Upper lobe of left lung (tissue), 6 donors: ENCODE measurements at regions not wholly inside any gene's neighbourhood (a gene's known extent, or its start where the extent isn't known, plus 50 kb on each side); places are given as distances from the start of the nearest gene placed in this dataset.

ENCODE experiments used
- ATAC-seq, 2 donors: fragments of 200-7000 bp; cut with Tn5 transposase; one replicate each; pipeline ENCODE4 v1.9.1; 2022; ENCODE audit warnings: mild to moderate bottlenecking in 2 of 2, moderate library complexity in 2 of 2; ENCODE audit not compliant: low FRiP score in 2 of 2
- DNase-seq, 2 donors: peaks; one replicate each; pipeline ENCODE4 v3.0.0-alpha.2; 2019 to 2020
- H3K27ac ChIP-seq, 4 donors: fragments of 200-600 bp; sonication (generic); one replicate each; pipeline ENCODE4 v1.5.1; 2016 to 2019
- H3K27me3 ChIP-seq, 4 donors: fragments of 200-600 bp; sonication (generic); one replicate each; pipeline ENCODE4 v1.5.1; 2017 to 2019
- H3K36me3 ChIP-seq, 4 donors: fragments of 200-600 bp; sonication (generic); one replicate each; pipeline ENCODE4 v1.5.1; 2016 to 2019
- H3K4me1 ChIP-seq, 4 donors: fragments of 200-600 bp; sonication (generic); one replicate each; pipeline ENCODE4 v1.5.1; 2018 to 2019
- H3K4me3 ChIP-seq, 4 donors: fragments of 200-600 bp; sonication (generic); one replicate each; pipeline ENCODE4 v1.5.1; 2017 to 2019; ENCODE audit warnings: mild to moderate bottlenecking in 2 of 4, moderate library complexity in 1 of 4
- H3K9me3 ChIP-seq, 4 donors: fragments of 200-600 bp; sonication (generic); one replicate each; pipeline ENCODE4 v1.5.1; 2018 to 2019
- EP300 ChIP-seq, 4 donors: sonication (generic); formaldehyde crosslinking; IDR thresholded peaks; one replicate each; pipeline ENCODE4 v1.5.1; 2017; ENCODE audit warnings: antibody characterized with exemption in 4 of 4, control low read depth in 2 of 4
- POLR2A ChIP-seq, 4 donors: fragments of 450-650 bp; IDR thresholded peaks; one replicate each; pipeline ENCODE4 v1.5.1; 2016 to 2017; ENCODE audit warnings: antibody characterized with exemption in 4 of 4, mild to moderate bottlenecking in 2 of 4
- POLR2AphosphoS5 ChIP-seq, 2 donors: sonication (generic); formaldehyde crosslinking; IDR thresholded peaks; one replicate each; pipeline ENCODE4 v1.5.1; 2017; ENCODE audit warnings: antibody characterized with exemption in 2 of 2
- WGBS, 2 donors: methylation state at CpG; one replicate each; pipeline ENCODE4 v1.1.5; 2017 to 2018; 5-methylcytosine and 5-hydroxymethylcytosine counted together
- TF ChIP-seq, protein P1 (sequence below), 6 experiments: fragments of 450-650 bp in 4 of 6; fragments of 200-600 bp in 2 of 6; sonication (generic) in 2 of 6; IDR thresholded peaks; one replicate each; pipeline ENCODE4 v1.5.1; 2016 to 2019; ENCODE audit warnings: antibody characterized with exemption in 6 of 6
- donor health status: DM: no; HTN: no; CAD: no; lungs with moderate emphysema.
- donor health status: DM: no; HTN: yes; CAD: no; lungs with severe emphysema.

DNA sequence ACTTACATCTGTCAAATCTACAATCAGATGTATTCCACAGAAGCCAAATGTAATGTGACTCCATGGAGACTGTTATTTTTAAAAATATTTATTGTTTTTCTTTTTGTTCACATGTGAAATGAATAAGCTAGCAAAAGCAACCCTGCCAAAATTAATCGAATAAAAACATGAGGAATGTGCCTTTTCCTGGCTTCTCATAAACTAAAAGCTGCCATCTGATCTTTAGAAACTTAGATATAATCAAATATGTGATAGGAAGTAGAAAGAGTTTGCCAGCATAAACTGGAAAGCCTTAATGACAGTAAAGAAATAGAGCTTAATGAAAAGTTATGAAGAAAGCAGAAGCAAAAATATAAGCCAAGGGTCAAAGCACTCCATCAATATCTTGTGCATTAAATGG, 1724.7 kb upstream of the WWC1 start:
- Histone ChIP-seq H3K4me3 (no peak overlapping the region), H3K27ac (no peak overlapping the region)
- TF ChIP-seq EP300 (IDR thresholded peaks at IDR 0.05) (no peak), POLR2AphosphoS5 (IDR thresholded peaks at IDR 0.05) (no peak), POLR2A (IDR thresholded peaks at IDR 0.05) (no peak)
- TF ChIP-seq, protein P1, sequence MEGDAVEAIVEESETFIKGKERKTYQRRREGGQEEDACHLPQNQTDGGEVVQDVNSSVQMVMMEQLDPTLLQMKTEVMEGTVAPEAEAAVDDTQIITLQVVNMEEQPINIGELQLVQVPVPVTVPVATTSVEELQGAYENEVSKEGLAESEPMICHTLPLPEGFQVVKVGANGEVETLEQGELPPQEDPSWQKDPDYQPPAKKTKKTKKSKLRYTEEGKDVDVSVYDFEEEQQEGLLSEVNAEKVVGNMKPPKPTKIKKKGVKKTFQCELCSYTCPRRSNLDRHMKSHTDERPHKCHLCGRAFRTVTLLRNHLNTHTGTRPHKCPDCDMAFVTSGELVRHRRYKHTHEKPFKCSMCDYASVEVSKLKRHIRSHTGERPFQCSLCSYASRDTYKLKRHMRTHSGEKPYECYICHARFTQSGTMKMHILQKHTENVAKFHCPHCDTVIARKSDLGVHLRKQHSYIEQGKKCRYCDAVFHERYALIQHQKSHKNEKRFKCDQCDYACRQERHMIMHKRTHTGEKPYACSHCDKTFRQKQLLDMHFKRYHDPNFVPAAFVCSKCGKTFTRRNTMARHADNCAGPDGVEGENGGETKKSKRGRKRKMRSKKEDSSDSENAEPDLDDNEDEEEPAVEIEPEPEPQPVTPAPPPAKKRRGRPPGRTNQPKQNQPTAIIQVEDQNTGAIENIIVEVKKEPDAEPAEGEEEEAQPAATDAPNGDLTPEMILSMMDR (IDR thresholded peaks at IDR 0.05) = no peak

GRCh38 chr5:166570865-166571264, 1720.6 kb upstream of the WWC1 start:
- Histone ChIP-seq H3K36me3 (no peaks in the 10 kb centered on the region), H3K27ac (no peak overlapping the region), H3K4me1 (no peaks in the 10 kb centered on the region), H3K27me3 (no peaks in the 10 kb centered on the region), H3K4me3 (no peak overlapping the region), H3K9me3 (no peaks in the 10 kb centered on the region)
- ATAC-seq = no peak
- TF ChIP-seq POLR2AphosphoS5 (IDR thresholded peaks at IDR 0.05) = no peak
- TF ChIP-seq POLR2A (IDR thresholded peaks at IDR 0.05) = no peak
- TF ChIP-seq, protein P1 (IDR thresholded peaks at IDR 0.05) = no peak
- no peak for TF ChIP-seq EP300 (IDR thresholded peaks at IDR 0.05)
- no peak for DNase-seq
- WGBS, 2 donors = 71 to 74% methylated on average over 6 of the region's 6 CpGs

More for the DNA sequence above, 1724.7 kb upstream of the WWC1 start:
- Histone ChIP-seq H3K4me1 (no peaks in the 10 kb centered on the region), H3K9me3 (no peaks in the 10 kb centered on the region), H3K27me3 (no peaks in the 10 kb centered on the region), H3K36me3 (no peaks in the 10 kb centered on the region)
- 51 to 56% methylated on average over 1 of the region's 1 CpG for WGBS, 2 donors
- no peak for DNase-seq
- no peak for ATAC-seq

DNA sequence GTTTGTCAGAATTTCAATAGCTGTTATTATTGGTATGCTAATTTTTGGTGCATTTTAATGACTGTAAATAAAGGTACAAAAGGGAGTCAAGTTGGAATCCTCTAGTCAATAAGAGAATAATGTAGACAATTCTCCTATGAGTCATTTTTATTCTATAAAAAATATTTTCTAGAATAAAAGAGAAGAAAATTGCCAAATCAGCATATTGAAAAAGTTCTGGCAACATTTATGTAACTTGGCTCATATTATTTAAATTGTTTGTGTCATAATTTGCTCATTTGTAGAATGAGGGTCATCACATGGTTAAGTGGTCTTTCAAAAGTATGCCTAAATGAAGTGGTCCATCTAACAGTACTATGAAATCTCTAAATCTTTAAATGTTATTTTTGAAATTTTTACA, 1719.8 kb upstream of the WWC1 start:
- DNase-seq = no peak
- Histone ChIP-seq H3K36me3 (no peaks in the 10 kb centered on the region), H3K4me3 (no peak overlapping the region), H3K4me1 (no peaks in the 10 kb centered on the region), H3K27ac (no peak overlapping the region), H3K27me3 (no peaks in the 10 kb centered on the region), H3K9me3 (no peaks in the 10 kb centered on the region)
- no peak for TF ChIP-seq POLR2AphosphoS5 (IDR thresholded peaks at IDR 0.05)
- TF ChIP-seq EP300 (IDR thresholded peaks at IDR 0.05) = no peak
- TF ChIP-seq, protein P1 (IDR thresholded peaks at IDR 0.05) = no peak
- no peak for TF ChIP-seq POLR2A (IDR thresholded peaks at IDR 0.05)
- ATAC-seq = no peak

DNA sequence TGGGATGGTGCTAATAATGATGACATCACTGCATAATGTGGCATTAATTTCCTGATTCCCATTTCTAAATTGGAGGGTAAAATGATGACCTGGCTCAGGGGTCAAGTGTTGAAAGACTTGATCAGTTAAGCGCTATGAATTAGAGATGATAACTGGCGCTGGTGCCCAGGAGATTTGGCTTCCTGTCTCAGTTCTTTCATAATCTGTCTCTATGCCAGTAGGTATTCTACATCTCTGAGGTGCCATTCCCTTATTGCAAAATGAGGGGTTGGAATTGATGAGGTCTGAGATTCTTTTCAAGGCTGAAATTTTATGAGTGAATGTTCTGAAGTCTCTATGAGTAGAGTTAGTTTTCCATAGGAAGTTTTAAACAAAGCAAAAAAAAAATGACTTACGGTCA, 1715.1 kb upstream of the WWC1 start:
- WGBS, 2 donors = 82 to 89% methylated on average over 3 of the region's 3 CpGs
- no peak overlapping the region for H3K4me3 ChIP-seq
- H3K4me1 ChIP-seq = no peaks in the 10 kb centered on the region
- DNase-seq (no peak), ATAC-seq (no peak)
- TF ChIP-seq POLR2AphosphoS5 (IDR thresholded peaks at IDR 0.05) (no peak), POLR2A (IDR thresholded peaks at IDR 0.05) (no peak), EP300 (IDR thresholded peaks at IDR 0.05) (no peak)
- TF ChIP-seq, protein P1 (IDR thresholded peaks at IDR 0.05) = no peak
- H3K27me3 ChIP-seq = no peaks in the 10 kb centered on the region
- no peaks in the 10 kb centered on the region for H3K9me3 ChIP-seq
- no peak overlapping the region for H3K27ac ChIP-seq
- no peaks in the 10 kb centered on the region for H3K36me3 ChIP-seq

DNA sequence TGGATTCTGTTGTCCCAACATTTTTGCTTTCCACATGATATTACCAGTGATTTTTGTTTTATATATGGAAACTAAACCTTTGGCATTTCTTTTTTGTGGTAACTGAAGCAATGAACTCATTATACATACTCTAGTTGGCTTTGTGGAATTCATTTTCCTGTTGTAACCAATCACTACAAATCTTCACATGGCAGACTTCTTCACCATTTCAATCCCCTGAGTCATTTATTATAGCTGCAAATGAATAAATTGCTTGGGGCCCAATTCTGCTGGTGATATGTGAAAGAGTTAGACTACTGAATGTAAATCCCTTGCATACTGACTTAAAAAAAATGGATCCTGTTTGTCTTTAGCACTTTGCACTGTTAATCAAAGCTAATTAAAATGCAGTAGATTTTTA, 1709.6 kb upstream of the WWC1 start:
- Histone ChIP-seq H3K36me3 (no peaks in the 10 kb centered on the region), H3K27me3 (no peaks in the 10 kb centered on the region), H3K4me1 (no peaks in the 10 kb centered on the region), H3K27ac (no peak overlapping the region), H3K4me3 (no peak overlapping the region), H3K9me3 (no peaks in the 10 kb centered on the region)
- no peak for ATAC-seq
- no peak for TF ChIP-seq EP300 (IDR thresholded peaks at IDR 0.05)
- no peak for TF ChIP-seq POLR2AphosphoS5 (IDR thresholded peaks at IDR 0.05)
- TF ChIP-seq, protein P1 (IDR thresholded peaks at IDR 0.05) = no peak
- TF ChIP-seq POLR2A (IDR thresholded peaks at IDR 0.05) = no peak
- no peak for DNase-seq
